Kidney (tissue), 13 donors: ENCODE measurements at regions not wholly inside any gene's neighbourhood (a gene's known extent, or its start where the extent isn't known, plus 50 kb on each side); places are given as distances from the start of the nearest gene placed in this dataset.

ENCODE experiments used
- DNase-seq, 5 donors: peaks; one replicate each; pipeline ENCODE4 v3.0.0-alpha.2; 2013 to 2020
- FAIRE-seq: peaks from 2 replicates; lab custom pipeline; 2012; peaks lifted over from hg19 to GRCh38; lab: Jason Lieb, UNC
- H3K27ac ChIP-seq, 2 donors: one replicate each; pipeline ENCODE4 v1.7.0; 2013; ENCODE audit warnings: low read depth in 2 of 2, low read length in 2 of 2, inconsistent platforms in 1 of 2
- H3K27me3 ChIP-seq: one replicate; pipeline ENCODE4 v1.7.1; 2013; ENCODE audit warnings: low read length, inconsistent platforms; ENCODE audit not compliant: control insufficient read depth, insufficient read depth
- H3K36me3 ChIP-seq, 3 donors: one replicate each; pipeline versions ENCODE4 v1.7.0 to v1.7.1; 2013; ENCODE audit warnings: low read length in 3 of 3, control low read depth in 1 of 3, inconsistent platforms in 1 of 3; ENCODE audit not compliant: insufficient read depth in 3 of 3, control insufficient read depth in 2 of 3
- H3K4me1 ChIP-seq, 3 donors: one replicate each; pipeline versions ENCODE4 v1.7.0 to v1.7.1; 2013; ENCODE audit warnings: low read length in 3 of 3, inconsistent platforms in 1 of 3, low read depth in 1 of 3; ENCODE audit not compliant: control insufficient read depth in 2 of 3, insufficient read depth in 2 of 3
- H3K4me3 ChIP-seq, 3 donors: one replicate each; pipeline versions ENCODE4 v1.7.0 to v1.8.1; 2013; ENCODE audit warnings: low read length in 3 of 3, control low read depth in 1 of 3, inconsistent platforms in 1 of 3
- H3K9ac ChIP-seq, 3 donors: one replicate each; pipeline versions ENCODE4 v1.7.0 to v1.7.1; 2013; ENCODE audit warnings: low read length in 3 of 3, control low read depth in 1 of 3, inconsistent platforms in 1 of 3
- H3K9me3 ChIP-seq, 3 donors: one replicate each; pipeline versions ENCODE4 v1.7.0 to v1.7.1; 2013; ENCODE audit warnings: low read length in 3 of 3, control low read depth in 1 of 3, inconsistent platforms in 1 of 3; ENCODE audit not compliant: control insufficient read depth in 2 of 3, insufficient read depth in 1 of 3
- intact Hi-C: fragments of 100-400 bp; cut with DNase I; formaldehyde crosslinking; loops from one replicate; pipeline ENCODE4 v1.11.1; 2022
- TF ChIP-seq, protein P1 (sequence below): IDR thresholded peaks from 3 replicates; pipeline ENCODE4 v1.5.1; 2012; ENCODE audit warnings: mild to moderate bottlenecking, moderate library complexity, borderline replicate concordance; ENCODE audit not compliant: insufficient read depth; ENCODE audit errors: extremely low read depth
- donor health status: control.
- donor health status: control.
- donor health status: control.
- donor health status: control.
- donor health status: control.
- donor health status: DM: yes; HTN: yes; CAD: no.
- donor health status: Normal renal cell carcinoma (clear cell type).

GRCh38 chr3:163576314-163576713 lies 1502.0 kb downstream of the SI start:
- H3K4me1 ChIP-seq = no peaks in the 10 kb centered on the region
- no peak overlapping the region for H3K4me3 ChIP-seq
- FAIRE-seq (no peak), DNase-seq (no peak)
- no peak overlapping the region for H3K27ac ChIP-seq
- H3K36me3 ChIP-seq = no peaks in the 10 kb centered on the region
- intact Hi-C loops = no loop called here
- no peak overlapping the region for H3K9ac ChIP-seq
- H3K9me3 ChIP-seq = no peaks in the 10 kb centered on the region
- TF ChIP-seq, protein P1, sequence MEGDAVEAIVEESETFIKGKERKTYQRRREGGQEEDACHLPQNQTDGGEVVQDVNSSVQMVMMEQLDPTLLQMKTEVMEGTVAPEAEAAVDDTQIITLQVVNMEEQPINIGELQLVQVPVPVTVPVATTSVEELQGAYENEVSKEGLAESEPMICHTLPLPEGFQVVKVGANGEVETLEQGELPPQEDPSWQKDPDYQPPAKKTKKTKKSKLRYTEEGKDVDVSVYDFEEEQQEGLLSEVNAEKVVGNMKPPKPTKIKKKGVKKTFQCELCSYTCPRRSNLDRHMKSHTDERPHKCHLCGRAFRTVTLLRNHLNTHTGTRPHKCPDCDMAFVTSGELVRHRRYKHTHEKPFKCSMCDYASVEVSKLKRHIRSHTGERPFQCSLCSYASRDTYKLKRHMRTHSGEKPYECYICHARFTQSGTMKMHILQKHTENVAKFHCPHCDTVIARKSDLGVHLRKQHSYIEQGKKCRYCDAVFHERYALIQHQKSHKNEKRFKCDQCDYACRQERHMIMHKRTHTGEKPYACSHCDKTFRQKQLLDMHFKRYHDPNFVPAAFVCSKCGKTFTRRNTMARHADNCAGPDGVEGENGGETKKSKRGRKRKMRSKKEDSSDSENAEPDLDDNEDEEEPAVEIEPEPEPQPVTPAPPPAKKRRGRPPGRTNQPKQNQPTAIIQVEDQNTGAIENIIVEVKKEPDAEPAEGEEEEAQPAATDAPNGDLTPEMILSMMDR = no peak
- H3K27me3 ChIP-seq = no peaks in the 10 kb centered on the region

DNA sequence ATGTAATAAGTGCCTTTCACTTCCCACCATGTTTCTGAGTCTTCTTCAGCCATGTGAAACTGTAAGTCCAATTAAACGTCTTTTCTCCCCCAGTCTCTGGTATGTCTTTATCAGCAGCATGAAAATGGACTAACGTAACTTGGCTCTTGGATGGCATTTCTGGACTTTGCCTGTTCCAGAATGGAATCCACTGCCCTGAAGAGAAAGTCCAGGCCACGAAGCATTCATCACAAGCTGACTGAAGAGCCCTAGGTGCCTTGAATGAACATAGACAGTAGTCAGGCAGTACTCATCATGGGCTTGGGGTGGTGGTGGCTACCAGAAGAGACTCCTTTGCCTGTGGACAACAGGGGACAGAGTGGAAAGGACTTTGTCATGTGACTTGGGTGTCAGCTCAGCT lies 1505.0 kb downstream of the SI start:
- TF ChIP-seq, protein P1 = no peak
- Histone ChIP-seq H3K9me3 (peaks cover 0 to 4% (median 0%) of the 10 kb centered on the region in 3 donors), H3K4me3 (no peak overlapping the region), H3K27me3 (no peaks in the 10 kb centered on the region), H3K36me3 (no peaks in the 10 kb centered on the region), H3K4me1 (no peaks in the 10 kb centered on the region), H3K27ac (no peak overlapping the region), H3K9ac (no peak overlapping the region)
- FAIRE-seq (no peak), DNase-seq (no peak)
- intact Hi-C loops = no loop called here

DNA sequence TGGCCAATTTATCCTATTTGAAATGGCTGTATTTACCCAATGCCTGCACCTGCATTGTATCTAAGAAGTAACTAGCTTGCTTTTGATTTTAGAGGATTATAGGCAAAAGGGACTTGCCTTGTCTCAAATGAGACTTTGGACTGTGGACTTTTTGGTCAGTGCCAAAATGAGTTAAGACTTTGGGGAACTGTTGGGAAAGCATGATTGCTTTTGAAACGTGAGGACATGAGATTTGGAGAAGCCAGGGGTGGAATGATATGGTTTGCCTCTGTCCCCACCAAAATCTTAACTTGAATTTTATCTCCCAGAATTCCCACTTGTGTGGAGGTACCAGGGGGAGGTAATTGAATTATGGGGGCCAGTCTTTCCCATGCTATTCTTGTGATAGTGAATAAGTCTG lies 1505.4 kb downstream of the SI start:
- TF ChIP-seq, protein P1 = no peak
- Histone ChIP-seq H3K27me3 (no peaks in the 10 kb centered on the region), H3K36me3 (no peaks in the 10 kb centered on the region), H3K27ac (no peak overlapping the region), H3K9ac (no peak overlapping the region), H3K4me1 (no peaks in the 10 kb centered on the region), H3K4me3 (no peak overlapping the region), H3K9me3 (peaks cover 0 to 4% (median 0%) of the 10 kb centered on the region in 3 donors)
- FAIRE-seq (no peak), DNase-seq (no peak)
- intact Hi-C loops = no loop called here

DNA sequence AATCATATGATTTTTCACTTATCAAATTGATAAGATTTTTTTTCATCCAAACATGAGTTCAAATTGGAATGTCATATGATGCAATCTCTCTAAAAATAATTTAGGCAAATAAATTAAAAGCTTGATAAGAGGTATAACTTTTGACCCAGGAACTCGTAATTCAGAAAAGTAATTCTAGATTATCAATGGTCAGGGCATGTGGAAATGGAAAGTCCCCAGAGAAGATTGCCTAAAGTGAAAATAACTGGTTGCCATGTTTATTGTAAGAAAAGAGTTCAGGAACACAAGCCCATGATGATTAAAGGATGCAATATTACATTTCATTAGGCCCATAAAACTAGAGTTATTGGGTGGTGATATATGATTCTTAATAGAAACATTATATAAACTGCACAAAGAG lies 1514.8 kb downstream of the SI start:
- no peak overlapping the region for H3K27ac ChIP-seq
- no peak overlapping the region for H3K9ac ChIP-seq
- TF ChIP-seq, protein P1 = no peak
- no peaks in the 10 kb centered on the region for H3K4me1 ChIP-seq
- no peak for DNase-seq
- H3K36me3 ChIP-seq = no peaks in the 10 kb centered on the region
- H3K9me3 ChIP-seq = no peaks in the 10 kb centered on the region
- intact Hi-C loops = no loop called here
- FAIRE-seq = no peak
- no peak overlapping the region for H3K4me3 ChIP-seq
- no peaks in the 10 kb centered on the region for H3K27me3 ChIP-seq
